ENCODE measurements at regions not wholly inside any gene's neighbourhood (a gene's known extent, or its start where the extent isn't known, plus 50 kb on each side); places are given as distances from the start of the nearest gene placed in this dataset.
"Not testable (repeated sequence)": the region's sequence is repeated elsewhere in the genome, so short reads cannot be mapped to it uniquely, and the experiment has no call there.

GRCh38 chr5:17738446-17738845, 104.2 kb downstream of the TAF11L14 start:
- intact Hi-C loops (cut with DNase I, micrococcal nuclease): no loop called here
- ATAC-seq (no peak), DNase-seq (no peak)
- H3K36me3 ChIP-seq (ENCODE audit: low read depth): no peaks in the 10 kb centered on the region
- H3K9me3 ChIP-seq: peaks cover 4% of the 10 kb centered on the region
- TF ChIP-seq CTCF (IDR thresholded peaks at IDR 0.05): no peak
- H3K4me1 ChIP-seq (ENCODE audit: low read depth): no peaks in the 10 kb centered on the region
- H3K4me3 ChIP-seq: no peak overlapping the region

GRCh38 chr5:17743580-17744435, 109.5 kb downstream of the TAF11L14 start:
- Histone ChIP-seq H3K36me3 (ENCODE audit: low read depth) (no peaks in the 10 kb centered on the region), H3K4me3 (no peak overlapping the region), H3K4me1 (ENCODE audit: low read depth) (no peaks in the 10 kb centered on the region), H3K9me3 (no peaks in the 10 kb centered on the region)
- ATAC-seq (no peak), DNase-seq (no peak)
- intact Hi-C loops (cut with DNase I, micrococcal nuclease): no loop called here
- TF ChIP-seq CTCF (IDR thresholded peaks at IDR 0.05): no peak

- ATAC-seq (no peak), DNase-seq (no peak)
- no peak overlapping the region for H3K4me3 ChIP-seq
Observed at GRCh38 chr5:17748201-17748600, 113.9 kb downstream of the TAF11L14 start.

GRCh38 chr5:17748941-17749340, 114.7 kb downstream of the TAF11L14 start:
- no peaks in the 10 kb centered on the region for H3K9me3 ChIP-seq
- DNase-seq: no peak
- intact Hi-C loops (cut with DNase I, micrococcal nuclease): no loop called here
- no peaks in the 10 kb centered on the region for H3K36me3 ChIP-seq (ENCODE audit: low read depth)
- no peaks in the 10 kb centered on the region for H3K4me1 ChIP-seq (ENCODE audit: low read depth)
- no peak overlapping the region for H3K4me3 ChIP-seq
- ATAC-seq: no peak
- TF ChIP-seq CTCF (IDR thresholded peaks at IDR 0.05): no peak

More at GRCh38 chr5:17748201-17748600, 113.9 kb downstream of the TAF11L14 start:
- Histone ChIP-seq H3K36me3 (ENCODE audit: low read depth) (no peaks in the 10 kb centered on the region), H3K4me1 (ENCODE audit: low read depth) (no peaks in the 10 kb centered on the region), H3K9me3 (no peaks in the 10 kb centered on the region)
- TF ChIP-seq CTCF (IDR thresholded peaks at IDR 0.05): no peak
- intact Hi-C loops (cut with DNase I, micrococcal nuclease): no loop called here

GRCh38 chr5:17755406-17755805, 121.1 kb downstream of the TAF11L14 start:
- H3K36me3 ChIP-seq (ENCODE audit: low read depth); intact Hi-C loops (cut with DNase I, micrococcal nuclease); DNase-seq; ATAC-seq; H3K4me1 ChIP-seq (ENCODE audit: low read depth); H3K4me3 ChIP-seq; H3K9me3 ChIP-seq: not testable (repeated sequence)

GRCh38 chr5:17761326-17761725, 127.1 kb downstream of the TAF11L14 start:
- intact Hi-C loops (cut with DNase I, micrococcal nuclease): no loop called here
- no peak for ATAC-seq

More at GRCh38 chr5:17761326-17761725, 127.1 kb downstream of the TAF11L14 start:
- no peaks in the 10 kb centered on the region for H3K9me3 ChIP-seq
- H3K36me3 ChIP-seq (ENCODE audit: low read depth): no peaks in the 10 kb centered on the region
- TF ChIP-seq CTCF (IDR thresholded peaks at IDR 0.05): no peak
- no peak for DNase-seq
- no peak overlapping the region for H3K4me3 ChIP-seq
- no peaks in the 10 kb centered on the region for H3K4me1 ChIP-seq (ENCODE audit: low read depth)
